ENCODE measurements at regions not wholly inside any gene's neighbourhood (a gene's known extent, or its start where the extent isn't known, plus 50 kb on each side); places are given as distances from the start of the nearest gene placed in this dataset.

- TF ChIP-seq SRF (IDR thresholded peaks at IDR 0.05; ENCODE audit: low read depth, low read length) (no peak), JUN (IDR thresholded peaks at IDR 0.05; ENCODE audit: low read depth, low read length) (no peak), MAFK (IDR thresholded peaks at IDR 0.05; ENCODE audit: low read depth, low read length) (no peak), ATF2 (IDR thresholded peaks at IDR 0.05; ENCODE audit: low read length) (no peak), CTCF (IDR thresholded peaks at IDR 0.05; ENCODE audit: control extremely low read depth in 1 of 3, insufficient read depth in 1 of 3, low read depth in 1 of 3, low read length in 3 of 3) (no peak), NANOG (IDR thresholded peaks at IDR 0.05; ENCODE audit: insufficient read depth, low read depth, low read length, poor library complexity, severe bottlenecking) (no peak), EGR1 (IDR thresholded peaks at IDR 0.05; ENCODE audit: borderline replicate concordance, low read depth, low read length) (no peak)
Measured at GRCh38 chr10:33460505-33461294, 126.2 kb upstream of the NRP1 start.

All from H1 (cell line).